ENCODE measurements at regions not wholly inside any gene's neighbourhood (a gene's known extent, or its start where the extent isn't known, plus 50 kb on each side); places are given as distances from the start of the nearest gene placed in this dataset.

GRCh38 chr4:20395160-20395773 is 143.6 kb downstream of the SLIT2 start:
- no peak overlapping the region for H3K4me3 ChIP-seq (ENCODE audit: severe bottlenecking)
- H3K27me3 ChIP-seq (ENCODE audit: insufficient read depth, poor library complexity, severe bottlenecking) = no peaks in the 10 kb centered on the region
- H3K36me3 ChIP-seq (ENCODE audit: low read depth) = no peaks in the 10 kb centered on the region
- H3K27ac ChIP-seq (ENCODE audit: poor library complexity, severe bottlenecking) = no peak overlapping the region
- TF ChIP-seq CTCF (IDR thresholded peaks at IDR 0.05; ENCODE audit: poor library complexity, severe bottlenecking) = peak; percentile 74
- no peaks in the 10 kb centered on the region for H3K4me1 ChIP-seq (ENCODE audit: insufficient read depth, poor library complexity, severe bottlenecking)
- DNase-seq (ENCODE audit: low spot score) = no peak
- ATAC-seq (ENCODE audit: low read depth) = peak; percentile 25; the same call in 1 of the 3 replicates
- no peaks in the 10 kb centered on the region for H3K9me3 ChIP-seq (ENCODE audit: severe bottlenecking)

GRCh38 chr4:20403290-20403689 is 151.6 kb downstream of the SLIT2 start:
- TF ChIP-seq CTCF (IDR thresholded peaks at IDR 0.05; ENCODE audit: poor library complexity, severe bottlenecking) = no peak
- ATAC-seq (ENCODE audit: low read depth) = no peak
- no peaks in the 10 kb centered on the region for H3K36me3 ChIP-seq (ENCODE audit: low read depth)
- no peaks in the 10 kb centered on the region for H3K27me3 ChIP-seq (ENCODE audit: insufficient read depth, poor library complexity, severe bottlenecking)
- no peak overlapping the region for H3K27ac ChIP-seq (ENCODE audit: poor library complexity, severe bottlenecking)
- H3K4me1 ChIP-seq (ENCODE audit: insufficient read depth, poor library complexity, severe bottlenecking) = no peaks in the 10 kb centered on the region
- H3K9me3 ChIP-seq (ENCODE audit: severe bottlenecking) = no peaks in the 10 kb centered on the region
- no peak for DNase-seq (ENCODE audit: low spot score)
- no peak overlapping the region for H3K4me3 ChIP-seq (ENCODE audit: severe bottlenecking)

GRCh38 chr4:20403846-20404245 is 152.1 kb downstream of the SLIT2 start:
- no peak for TF ChIP-seq CTCF (IDR thresholded peaks at IDR 0.05; ENCODE audit: poor library complexity, severe bottlenecking)
- ATAC-seq (ENCODE audit: low read depth) = no peak
- no peaks in the 10 kb centered on the region for H3K36me3 ChIP-seq (ENCODE audit: low read depth)
- H3K4me3 ChIP-seq (ENCODE audit: severe bottlenecking) = no peak overlapping the region
- H3K9me3 ChIP-seq (ENCODE audit: severe bottlenecking) = no peaks in the 10 kb centered on the region
- H3K4me1 ChIP-seq (ENCODE audit: insufficient read depth, poor library complexity, severe bottlenecking) = no peaks in the 10 kb centered on the region
- no peaks in the 10 kb centered on the region for H3K27me3 ChIP-seq (ENCODE audit: insufficient read depth, poor library complexity, severe bottlenecking)
- H3K27ac ChIP-seq (ENCODE audit: poor library complexity, severe bottlenecking) = no peak overlapping the region
- no peak for DNase-seq (ENCODE audit: low spot score)

- H3K36me3 ChIP-seq (ENCODE audit: low read depth) = no peaks in the 10 kb centered on the region
- no peak for DNase-seq (ENCODE audit: low spot score)
- H3K27me3 ChIP-seq (ENCODE audit: insufficient read depth, poor library complexity, severe bottlenecking) = no peaks in the 10 kb centered on the region
- H3K4me1 ChIP-seq (ENCODE audit: insufficient read depth, poor library complexity, severe bottlenecking) = no peaks in the 10 kb centered on the region
- no peak for TF ChIP-seq CTCF (IDR thresholded peaks at IDR 0.05; ENCODE audit: poor library complexity, severe bottlenecking)
- H3K27ac ChIP-seq (ENCODE audit: poor library complexity, severe bottlenecking) = no peak overlapping the region
- H3K9me3 ChIP-seq (ENCODE audit: severe bottlenecking) = no peaks in the 10 kb centered on the region
- no peak for ATAC-seq (ENCODE audit: low read depth)
- no peak overlapping the region for H3K4me3 ChIP-seq (ENCODE audit: severe bottlenecking)
Observed at GRCh38 chr4:20408611-20409010, 156.9 kb downstream of the SLIT2 start.

GRCh38 chr4:20412072-20412471 is 160.4 kb downstream of the SLIT2 start:
- Histone ChIP-seq H3K9me3 (ENCODE audit: severe bottlenecking) (no peaks in the 10 kb centered on the region), H3K27ac (ENCODE audit: poor library complexity, severe bottlenecking) (no peak overlapping the region), H3K36me3 (ENCODE audit: low read depth) (no peaks in the 10 kb centered on the region), H3K27me3 (ENCODE audit: insufficient read depth, poor library complexity, severe bottlenecking) (no peaks in the 10 kb centered on the region), H3K4me3 (ENCODE audit: severe bottlenecking) (no peak overlapping the region), H3K4me1 (ENCODE audit: insufficient read depth, poor library complexity, severe bottlenecking) (no peaks in the 10 kb centered on the region)
- ATAC-seq (ENCODE audit: low read depth) = no peak
- TF ChIP-seq CTCF (IDR thresholded peaks at IDR 0.05; ENCODE audit: poor library complexity, severe bottlenecking) = no peak
- no peak for DNase-seq (ENCODE audit: low spot score)

Measured in RWPE2 (cell line).